GM23248 (cell line): ENCODE measurements at regions not wholly inside any gene's neighbourhood (a gene's known extent, or its start where the extent isn't known, plus 50 kb on each side); places are given as distances from the start of the nearest gene placed in this dataset.

Experiments used
- EZH2 ChIP-seq: fragments of 200-600 bp; sonication (generic); IDR thresholded peaks from 2 replicates; pipeline ENCODE4 v1.6.1; 2018; ENCODE audit warnings: antibody characterized with exemption, mild to moderate bottlenecking; ENCODE audit not compliant: insufficient read depth, poor library complexity, severe bottlenecking
- EZH2phosphoT487 ChIP-seq: fragments of 200-600 bp; sonication (generic); IDR thresholded peaks from 2 replicates; pipeline ENCODE4 v1.6.1; 2018; ENCODE audit warnings: antibody characterized with exemption, moderate library complexity, mild to moderate bottlenecking, low read depth; ENCODE audit not compliant: insufficient read depth

DNA sequence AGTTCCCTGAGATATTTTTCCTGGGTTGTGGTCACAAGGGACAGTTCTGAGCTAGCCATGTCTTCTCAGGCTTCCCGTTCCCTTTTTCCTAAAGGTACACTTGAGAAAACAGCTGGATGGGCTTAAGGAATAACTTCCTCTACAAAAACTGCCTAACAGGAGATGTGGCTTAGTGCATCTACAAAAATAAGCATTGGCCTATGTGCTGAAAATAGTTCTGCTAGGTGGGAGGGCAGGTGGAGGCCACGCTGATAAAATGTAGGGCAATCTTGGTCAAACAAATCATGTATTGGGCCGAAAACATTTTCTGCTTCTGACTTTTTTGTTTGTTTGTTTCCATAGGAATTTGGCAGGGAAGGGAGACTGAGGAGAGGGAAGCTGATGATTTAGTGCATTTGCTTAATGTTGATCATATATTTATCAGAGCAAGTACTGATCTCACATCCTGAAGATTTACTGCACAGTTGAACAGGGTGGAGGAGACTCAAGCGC is 409.4 kb upstream of the FZD8 start:
- TF ChIP-seq EZH2 = no peak
- no peak for TF ChIP-seq EZH2phosphoT487
